Tibial nerve (tissue), 4 donors: ENCODE measurements at regions not wholly inside any gene's neighbourhood (a gene's known extent, or its start where the extent isn't known, plus 50 kb on each side); places are given as distances from the start of the nearest gene placed in this dataset.

Experiments used
- CTCF ChIP-seq, 5 experiments: fragments of 200-600 bp in 3 of 5; fragments of 450-650 bp in 2 of 5; sonication (generic) in 3 of 5; IDR thresholded peaks; one replicate each; pipeline ENCODE4 v1.5.1; 2016 to 2019; ENCODE audit warnings: antibody characterized with exemption in 5 of 5, mild to moderate bottlenecking in 3 of 5, moderate library complexity in 2 of 5
- EP300 ChIP-seq, 2 donors: sonication (generic); formaldehyde crosslinking; IDR thresholded peaks; one replicate each; pipeline ENCODE4 v1.6.1; 2017; ENCODE audit warnings: antibody characterized with exemption in 2 of 2, mild to moderate bottlenecking in 1 of 2
- POLR2A ChIP-seq, 2 donors: fragments of 450-650 bp; IDR thresholded peaks; one replicate each; pipeline ENCODE4 v1.6.1; 2017; ENCODE audit warnings: antibody characterized with exemption in 2 of 2, mild to moderate bottlenecking in 2 of 2, moderate library complexity in 2 of 2

GRCh38 chr9:124190761-124191160 is 67.0 kb upstream of the NEK6 start:
- peak in 1 of 5 experiments; percentile 29 for TF ChIP-seq CTCF (IDR thresholded peaks at IDR 0.05)
- peak; percentile 8 to 45 for TF ChIP-seq POLR2A (IDR thresholded peaks at IDR 0.05)
- peak; percentile 83 to 94 for TF ChIP-seq EP300 (IDR thresholded peaks at IDR 0.05)
